ENCODE measurements at regions not wholly inside any gene's neighbourhood (a gene's known extent, or its start where the extent isn't known, plus 50 kb on each side); places are given as distances from the start of the nearest gene placed in this dataset.

DNA sequence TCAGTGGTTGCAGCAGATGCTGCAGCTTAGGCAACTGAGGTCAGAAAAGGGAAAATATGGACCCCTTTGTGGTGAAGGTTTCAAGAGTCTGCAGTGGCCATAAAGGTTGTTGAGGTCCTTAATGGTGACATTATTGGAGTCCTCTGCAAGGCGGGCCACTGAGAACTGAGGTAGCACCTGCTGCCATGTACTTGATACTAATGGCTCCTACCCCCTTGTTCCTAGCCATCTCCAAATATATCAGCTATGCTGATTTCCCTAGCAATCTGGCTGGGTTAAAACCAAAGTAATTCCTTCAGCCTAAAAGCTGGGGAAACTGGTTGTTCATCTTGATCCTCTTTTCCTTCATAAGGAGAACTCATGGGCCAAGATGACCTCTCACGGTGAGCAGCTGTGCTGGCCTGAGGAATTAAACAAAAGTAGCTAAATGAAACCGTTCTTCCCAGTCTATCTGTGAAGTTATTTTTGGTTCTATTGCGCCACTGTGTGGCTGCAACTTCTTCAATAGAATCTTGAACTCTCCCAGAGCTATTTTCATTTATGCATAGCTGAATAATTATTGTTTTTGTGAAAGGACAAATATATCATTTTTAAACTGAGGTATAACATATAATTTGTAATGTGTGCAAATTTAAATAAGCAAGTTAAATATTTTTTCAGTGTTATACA, 76.1 kb upstream of the PLSCR4 start:
- DNase-seq (ENCODE audit: low spot score in 2 of 2) = peak in 1 of 2 donors; percentile 74
- Histone ChIP-seq H3K36me3 (no peaks in the 10 kb centered on the region), H3K4me3 (no peak overlapping the region), H3K4me1 (peaks cover 0 to 6% of the 10 kb centered on the region in 2 donors), H3K27ac (no peak overlapping the region), H3K9me3 (no peaks in the 10 kb centered on the region), H3K27me3 (no peaks in the 10 kb centered on the region)
- intact Hi-C loops (cut with DNase I) = loop anchor here (1.0 kb wide), 2 partner anchors 108 to 138 kb away; no protein-coding TSS in a partner anchor
- TF ChIP-seq, protein P1, sequence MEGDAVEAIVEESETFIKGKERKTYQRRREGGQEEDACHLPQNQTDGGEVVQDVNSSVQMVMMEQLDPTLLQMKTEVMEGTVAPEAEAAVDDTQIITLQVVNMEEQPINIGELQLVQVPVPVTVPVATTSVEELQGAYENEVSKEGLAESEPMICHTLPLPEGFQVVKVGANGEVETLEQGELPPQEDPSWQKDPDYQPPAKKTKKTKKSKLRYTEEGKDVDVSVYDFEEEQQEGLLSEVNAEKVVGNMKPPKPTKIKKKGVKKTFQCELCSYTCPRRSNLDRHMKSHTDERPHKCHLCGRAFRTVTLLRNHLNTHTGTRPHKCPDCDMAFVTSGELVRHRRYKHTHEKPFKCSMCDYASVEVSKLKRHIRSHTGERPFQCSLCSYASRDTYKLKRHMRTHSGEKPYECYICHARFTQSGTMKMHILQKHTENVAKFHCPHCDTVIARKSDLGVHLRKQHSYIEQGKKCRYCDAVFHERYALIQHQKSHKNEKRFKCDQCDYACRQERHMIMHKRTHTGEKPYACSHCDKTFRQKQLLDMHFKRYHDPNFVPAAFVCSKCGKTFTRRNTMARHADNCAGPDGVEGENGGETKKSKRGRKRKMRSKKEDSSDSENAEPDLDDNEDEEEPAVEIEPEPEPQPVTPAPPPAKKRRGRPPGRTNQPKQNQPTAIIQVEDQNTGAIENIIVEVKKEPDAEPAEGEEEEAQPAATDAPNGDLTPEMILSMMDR (IDR thresholded peaks at IDR 0.05) = peak; percentile 60 to 68 (median 66)

DNA sequence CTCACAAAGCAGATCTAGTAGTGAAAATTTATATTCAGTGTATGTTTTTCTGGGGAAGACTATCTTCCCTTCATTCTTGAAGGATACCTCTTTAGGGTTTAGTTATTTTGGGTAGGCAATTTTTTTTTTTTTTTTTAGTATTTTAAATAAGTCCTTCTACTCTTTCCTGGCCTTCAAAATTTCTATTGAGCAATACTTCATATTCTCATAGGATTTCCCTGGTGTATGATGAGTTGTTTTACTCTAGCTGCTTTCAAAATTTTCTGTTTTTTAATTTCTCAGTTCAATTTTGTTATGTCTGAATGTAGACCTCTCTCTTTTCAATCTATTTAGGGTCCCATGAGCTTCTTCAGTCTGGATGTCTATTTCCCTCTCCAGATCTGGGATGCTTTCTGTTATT, 74.3 kb upstream of the PLSCR4 start:
- no peaks in the 10 kb centered on the region for H3K9me3 ChIP-seq
- no peaks in the 10 kb centered on the region for H3K27me3 ChIP-seq
- no peak overlapping the region for H3K27ac ChIP-seq
- no peaks in the 10 kb centered on the region for H3K36me3 ChIP-seq
- no peak for DNase-seq (ENCODE audit: low spot score in 2 of 2)
- TF ChIP-seq, protein P1 (IDR thresholded peaks at IDR 0.05) = no peak
- peaks cover 0 to 6% of the 10 kb centered on the region in 2 donors for H3K4me1 ChIP-seq
- intact Hi-C loops (cut with DNase I) = no loop called here
- H3K4me3 ChIP-seq = no peak overlapping the region

DNA sequence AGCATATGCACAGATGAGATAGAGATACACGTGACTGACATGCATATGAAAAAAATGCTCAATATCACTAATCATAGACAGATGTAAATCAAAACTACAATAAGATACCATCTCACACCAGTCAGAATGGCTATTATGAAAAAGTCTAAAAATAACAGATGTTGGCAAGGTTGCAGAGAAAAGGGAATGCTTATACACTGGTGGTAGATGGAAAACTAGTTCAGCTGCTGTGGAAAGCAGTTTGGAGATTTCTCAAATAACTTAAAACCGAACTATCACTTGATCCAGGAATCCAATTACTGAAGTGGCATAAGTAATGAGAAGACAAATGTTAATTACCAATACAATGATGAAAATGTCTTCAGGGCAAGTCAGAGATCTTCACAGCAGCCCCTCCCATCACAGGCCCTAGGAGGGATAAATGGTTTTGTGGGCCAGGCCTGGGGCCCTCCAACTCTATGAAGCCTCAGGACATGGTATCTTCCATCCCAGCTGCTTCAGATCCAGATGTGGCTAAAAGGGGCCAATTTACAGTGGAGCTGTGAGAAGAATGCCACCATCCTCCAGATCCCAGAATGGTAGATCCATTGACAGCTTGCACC, 71.4 kb upstream of the PLSCR4 start:
- Histone ChIP-seq H3K36me3 (no peaks in the 10 kb centered on the region), H3K4me1 (peaks cover 0 to 6% of the 10 kb centered on the region in 2 donors), H3K27ac (no peak overlapping the region), H3K27me3 (no peaks in the 10 kb centered on the region), H3K4me3 (no peak overlapping the region), H3K9me3 (no peaks in the 10 kb centered on the region)
- intact Hi-C loops (cut with DNase I) = no loop called here
- no peak for DNase-seq (ENCODE audit: low spot score in 2 of 2)
- TF ChIP-seq, protein P1 (IDR thresholded peaks at IDR 0.05) = no peak

DNA sequence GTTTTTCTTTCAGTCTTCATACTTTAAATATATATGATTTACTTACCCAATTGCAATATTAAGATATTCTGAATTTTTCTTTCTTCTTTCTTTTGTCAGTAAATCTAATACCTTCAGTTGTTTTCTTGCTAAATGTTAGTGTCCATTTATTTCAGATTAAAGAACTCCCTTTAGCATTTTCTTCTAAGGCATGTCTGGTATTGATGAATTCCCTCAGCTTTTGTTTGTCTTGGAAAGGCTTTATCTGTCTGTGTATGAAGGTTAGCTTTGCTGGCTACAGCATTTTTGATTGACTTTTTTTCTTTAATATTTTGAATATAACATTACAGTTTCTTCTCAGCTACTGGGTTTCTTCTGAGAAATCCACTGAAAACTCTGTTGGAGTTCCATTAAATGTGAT, 64.0 kb upstream of the PLSCR4 start:
- peaks cover 0 to 12% of the 10 kb centered on the region in 2 donors for H3K9me3 ChIP-seq
- TF ChIP-seq, protein P1 (IDR thresholded peaks at IDR 0.05) = no peak
- H3K4me3 ChIP-seq = no peak overlapping the region
- H3K27ac ChIP-seq = no peak overlapping the region
- peaks cover 0 to 11% of the 10 kb centered on the region in 2 donors for H3K4me1 ChIP-seq
- intact Hi-C loops (cut with DNase I) = loop anchor here (5.0 kb wide), 1 partner anchor 63 kb away; the partner anchor contains the start of gene PLSCR4
- no peaks in the 10 kb centered on the region for H3K27me3 ChIP-seq
- DNase-seq (ENCODE audit: low spot score in 2 of 2) = no peak
- no peaks in the 10 kb centered on the region for H3K36me3 ChIP-seq

DNA sequence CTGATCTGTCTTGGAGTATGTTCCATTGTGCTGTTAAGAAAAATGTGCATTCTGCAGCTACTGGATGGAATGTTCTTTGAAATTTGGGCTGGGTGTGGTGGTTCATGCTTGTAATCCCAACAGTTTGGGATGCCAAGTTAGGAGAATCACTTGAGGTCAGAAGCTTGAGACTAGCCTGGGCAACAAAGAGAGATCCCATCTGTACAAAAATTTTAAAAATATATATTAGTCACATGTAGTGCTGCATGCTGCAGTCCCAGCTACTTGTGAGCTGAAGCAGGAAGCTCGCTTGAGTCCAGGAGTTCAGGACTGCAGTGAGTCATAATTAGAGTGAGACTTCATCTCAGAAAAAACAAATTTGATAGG, 62.8 kb upstream of the PLSCR4 start:
- TF ChIP-seq, protein P1 (IDR thresholded peaks at IDR 0.05) = no peak
- Histone ChIP-seq H3K27ac (peak overlapping the region; percentile 37 to 41), H3K4me1 (peaks cover 0 to 18% of the 10 kb centered on the region in 2 donors), H3K27me3 (no peaks in the 10 kb centered on the region), H3K4me3 (no peak overlapping the region), H3K36me3 (no peaks in the 10 kb centered on the region), H3K9me3 (peaks cover 0 to 12% of the 10 kb centered on the region in 2 donors)
- DNase-seq (ENCODE audit: low spot score in 2 of 2) = no peak
- intact Hi-C loops (cut with DNase I) = loop anchor here (5.0 kb wide), 1 partner anchor 61 kb away; the partner anchor contains the start of gene PLSCR4
